Keratinocyte (primary cell): ENCODE measurements at regions not wholly inside any gene's neighbourhood (a gene's known extent, or its start where the extent isn't known, plus 50 kb on each side); places are given as distances from the start of the nearest gene placed in this dataset.
"Not testable (repeated sequence)": the region's sequence is repeated elsewhere in the genome, so short reads cannot be mapped to it uniquely, and the experiment has no call there.

ENCODE experiments used
- DNase-seq: peaks from one replicate; pipeline ENCODE4 v3.0.0-alpha.2; 2011; ENCODE audit warnings: low read depth, missing footprints, low spot score
- FAIRE-seq: peaks from 2 replicates; lab custom pipeline; 2011; peaks lifted over from hg19 to GRCh38; lab: Jason Lieb, UNC
- H2AFZ ChIP-seq: 2 replicates; pipeline ENCODE4 v1.6.0; 2012; ENCODE audit warnings: low read length, control low read depth, inconsistent platforms; ENCODE audit not compliant: control insufficient read depth
- H3K27ac ChIP-seq: 2 replicates; pipeline ENCODE4 v1.5.1; 2011; ENCODE audit warnings: low read length; ENCODE audit not compliant: control insufficient read depth, insufficient read depth
- H3K27me3 ChIP-seq: 3 replicates; pipeline ENCODE4 v1.6.0; 2011; ENCODE audit warnings: low read length; ENCODE audit not compliant: control insufficient read depth, insufficient read depth; ENCODE audit errors: extremely low read depth
- H3K36me3 ChIP-seq, 2 experiments: 2 replicates in 1 of 2; 3 replicates in 1 of 2; pipeline ENCODE4 v1.5.1; 2011; ENCODE audit warnings: low read length in 2 of 2, mild to moderate bottlenecking in 1 of 2; ENCODE audit not compliant: control insufficient read depth in 2 of 2, insufficient read depth in 2 of 2; ENCODE audit errors: extremely low read depth in 1 of 2
- H3K4me1 ChIP-seq: 3 replicates; pipeline ENCODE4 v1.5.1; 2011; ENCODE audit warnings: low read length; ENCODE audit not compliant: control insufficient read depth, insufficient read depth; ENCODE audit errors: extremely low read depth
- H3K4me2 ChIP-seq: 3 replicates; pipeline ENCODE4 v1.6.0; 2011; ENCODE audit warnings: low read depth, low read length; ENCODE audit not compliant: control insufficient read depth, insufficient read depth; ENCODE audit errors: extremely low read depth
- H3K4me3 ChIP-seq, 3 experiments: fragments of 200-600 bp in 1 of 3; sonication (generic) in 1 of 3; 2 replicates in 2 of 3; 3 replicates in 1 of 3; pipeline ENCODE4 v1.5.1; 2011 to 2016; ENCODE audit warnings: low read length in 3 of 3, mild to moderate bottlenecking in 3 of 3, control low read depth in 2 of 3, inconsistent platforms in 1 of 3, low read depth in 1 of 3, mixed read lengths in 1 of 3, mixed run types in 1 of 3, moderate library complexity in 1 of 3; ENCODE audit not compliant: control insufficient read depth in 2 of 3, insufficient read depth in 2 of 3; ENCODE audit errors: extremely low read depth in 1 of 3
- H3K79me2 ChIP-seq: 2 replicates; pipeline ENCODE4 v1.6.0; 2012; ENCODE audit warnings: low read length; ENCODE audit not compliant: control insufficient read depth, insufficient read depth
- H3K9ac ChIP-seq: 3 replicates; pipeline ENCODE4 v1.6.0; 2011; ENCODE audit warnings: low read length; ENCODE audit not compliant: control insufficient read depth, insufficient read depth; ENCODE audit errors: extremely low read depth
- H3K9me1 ChIP-seq: 3 replicates; pipeline ENCODE4 v1.6.0; 2011; ENCODE audit warnings: low read length; ENCODE audit not compliant: control insufficient read depth, insufficient read depth; ENCODE audit errors: extremely low read depth
- H3K9me3 ChIP-seq: 2 replicates; pipeline ENCODE4 v1.5.1; 2012; ENCODE audit warnings: low read depth, low read length; ENCODE audit not compliant: control insufficient read depth
- H4K20me1 ChIP-seq: 3 replicates; pipeline ENCODE4 v1.6.0; 2011; ENCODE audit warnings: low read length; ENCODE audit not compliant: control insufficient read depth, insufficient read depth; ENCODE audit errors: extremely low read depth
- EZH2 ChIP-seq: IDR thresholded peaks from one replicate; pipeline ENCODE4 v1.6.1; 2012; ENCODE audit warnings: inconsistent platforms, mild to moderate bottlenecking, low read length, moderate library complexity
- dilution Hi-C: fragments of 300-500 bp; cut with MboI; formaldehyde crosslinking; loops from one replicate; pipeline ENCODE4 v1.7.0; 2020; ENCODE audit warnings: low sequenced_read_pairs; ENCODE audit not compliant: extremely low pct_ligation_motif_present
- TF ChIP-seq, protein P1 (sequence below), 3 experiments: IDR thresholded peaks in 1 of 3; conservative IDR thresholded peaks in 1 of 3; optimal IDR thresholded peaks in 1 of 3; 2 replicates in 2 of 3; 3 replicates in 1 of 3; pipeline versions ENCODE3 to v1.5.1; 2011; ENCODE audit warnings: low read length in 3 of 3, mild to moderate bottlenecking in 3 of 3, moderate library complexity in 2 of 3, control low read depth in 1 of 3, inconsistent platforms in 1 of 3; ENCODE audit not compliant: insufficient read depth in 2 of 3; ENCODE audit errors: extremely low read depth in 1 of 3

- Histone ChIP-seq H4K20me1 (no peaks in the 10 kb centered on the region), H3K27me3 (no peaks in the 10 kb centered on the region), H3K9me1 (no peaks in the 10 kb centered on the region), H3K4me3 (no peak overlapping the region), H2AFZ (no peak overlapping the region), H3K9ac (no peak overlapping the region), H3K27ac (no peak overlapping the region), H3K4me1 (no peaks in the 10 kb centered on the region), H3K4me2 (no peak overlapping the region), H3K79me2 (no peaks in the 10 kb centered on the region), H3K9me3 (no peaks in the 10 kb centered on the region), H3K36me3 (no peaks in the 10 kb centered on the region)
- DNase-seq: no peak
- dilution Hi-C loops: no loop called here
- no peak for FAIRE-seq
- TF ChIP-seq, protein P1, sequence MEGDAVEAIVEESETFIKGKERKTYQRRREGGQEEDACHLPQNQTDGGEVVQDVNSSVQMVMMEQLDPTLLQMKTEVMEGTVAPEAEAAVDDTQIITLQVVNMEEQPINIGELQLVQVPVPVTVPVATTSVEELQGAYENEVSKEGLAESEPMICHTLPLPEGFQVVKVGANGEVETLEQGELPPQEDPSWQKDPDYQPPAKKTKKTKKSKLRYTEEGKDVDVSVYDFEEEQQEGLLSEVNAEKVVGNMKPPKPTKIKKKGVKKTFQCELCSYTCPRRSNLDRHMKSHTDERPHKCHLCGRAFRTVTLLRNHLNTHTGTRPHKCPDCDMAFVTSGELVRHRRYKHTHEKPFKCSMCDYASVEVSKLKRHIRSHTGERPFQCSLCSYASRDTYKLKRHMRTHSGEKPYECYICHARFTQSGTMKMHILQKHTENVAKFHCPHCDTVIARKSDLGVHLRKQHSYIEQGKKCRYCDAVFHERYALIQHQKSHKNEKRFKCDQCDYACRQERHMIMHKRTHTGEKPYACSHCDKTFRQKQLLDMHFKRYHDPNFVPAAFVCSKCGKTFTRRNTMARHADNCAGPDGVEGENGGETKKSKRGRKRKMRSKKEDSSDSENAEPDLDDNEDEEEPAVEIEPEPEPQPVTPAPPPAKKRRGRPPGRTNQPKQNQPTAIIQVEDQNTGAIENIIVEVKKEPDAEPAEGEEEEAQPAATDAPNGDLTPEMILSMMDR (optimal IDR thresholded peaks at IDR 0.05 in 1 of 3, IDR thresholded peaks at IDR 0.05 in 1 of 3, conservative IDR thresholded peaks at IDR 0.05 in 1 of 3; ENCODE audit: extremely low read depth in 1 of 3, insufficient read depth in 2 of 3, low read length in 3 of 3): no peak
- no peak for TF ChIP-seq EZH2
These were observed 266.9 kb upstream of the STXBP5 start for GRCh38 chr6:146937316-146937715.

DNA sequence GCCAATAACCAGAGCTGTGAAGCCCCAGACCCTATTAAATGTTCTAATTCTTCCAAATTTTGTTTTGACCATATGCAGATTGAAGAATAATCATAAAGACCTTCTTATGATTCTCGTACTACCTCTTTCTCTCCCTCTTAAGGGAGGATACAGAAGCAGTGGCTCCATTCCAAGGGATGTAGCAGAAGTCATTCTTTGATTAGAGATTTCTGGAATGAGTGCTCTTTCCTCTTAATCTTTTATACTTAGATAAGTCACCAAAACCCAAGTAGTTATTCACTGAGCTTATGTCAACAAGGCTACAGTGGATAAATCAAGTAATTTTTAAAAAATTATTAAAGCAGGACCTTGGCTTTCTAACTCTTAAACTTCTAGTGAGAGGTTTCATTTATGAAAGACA, 266.0 kb upstream of the STXBP5 start:
- DNase-seq (no peak), FAIRE-seq (no peak)
- TF ChIP-seq EZH2: no peak
- TF ChIP-seq, protein P1 (optimal IDR thresholded peaks at IDR 0.05 in 1 of 3, IDR thresholded peaks at IDR 0.05 in 1 of 3, conservative IDR thresholded peaks at IDR 0.05 in 1 of 3; ENCODE audit: extremely low read depth in 1 of 3, insufficient read depth in 2 of 3, low read length in 3 of 3): no peak
- Histone ChIP-seq H3K4me3 (no peak overlapping the region), H3K4me1 (no peaks in the 10 kb centered on the region), H3K79me2 (no peaks in the 10 kb centered on the region), H2AFZ (no peak overlapping the region), H3K27ac (no peak overlapping the region), H3K9me3 (no peaks in the 10 kb centered on the region), H3K9me1 (no peaks in the 10 kb centered on the region), H3K4me2 (no peak overlapping the region), H3K9ac (no peak overlapping the region), H4K20me1 (no peaks in the 10 kb centered on the region), H3K27me3 (no peaks in the 10 kb centered on the region), H3K36me3 (no peaks in the 10 kb centered on the region)
- dilution Hi-C loops: no loop called here

DNA sequence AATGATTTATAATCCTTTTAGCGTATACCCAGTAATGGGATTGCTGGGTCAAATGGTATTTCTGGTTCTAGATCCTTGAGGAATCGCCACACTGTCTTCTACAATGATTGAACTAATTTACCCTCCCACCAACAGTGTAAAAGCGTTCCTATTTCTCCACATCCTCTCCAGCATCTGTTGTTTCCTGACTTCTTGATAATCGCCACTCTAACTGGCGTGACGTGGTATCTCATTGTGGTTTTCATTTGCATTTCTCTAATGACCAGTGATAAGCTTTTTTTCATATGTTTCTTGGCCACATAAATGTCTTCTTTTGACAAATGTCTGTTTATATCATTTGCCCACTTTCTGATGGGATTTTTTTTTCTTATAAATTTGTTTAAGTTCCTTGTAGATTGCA, 264.8 kb upstream of the STXBP5 start:
- H3K4me1 ChIP-seq, H3K27ac ChIP-seq, H3K79me2 ChIP-seq, H3K4me2 ChIP-seq, DNase-seq, H2AFZ ChIP-seq, H4K20me1 ChIP-seq, dilution Hi-C loops, H3K4me3 ChIP-seq, FAIRE-seq, H3K9ac ChIP-seq, H3K36me3 ChIP-seq, H3K9me1 ChIP-seq, H3K27me3 ChIP-seq, H3K9me3 ChIP-seq: not testable (repeated sequence)
